ENCODE measurements at regions not wholly inside any gene's neighbourhood (a gene's known extent, or its start where the extent isn't known, plus 50 kb on each side); places are given as distances from the start of the nearest gene placed in this dataset.

- ChIA-PET POLR2A (ENCODE audit: unreplicated experiment) (no interaction called here), CTCF (no interaction called here)
- DNase-seq: no peak
- H3K36me3 ChIP-seq (ENCODE audit: low read depth, low read length): no peaks in the 10 kb centered on the region
- no peak overlapping the region for H3K4me3 ChIP-seq (ENCODE audit: low read length)
- no peaks in the 10 kb centered on the region for H3K4me1 ChIP-seq (ENCODE audit: insufficient read depth, low read length)
- H4K20me1 ChIP-seq (ENCODE audit: low read length): no peaks in the 10 kb centered on the region
- H3K27me3 ChIP-seq (ENCODE audit: low read length): no peaks in the 10 kb centered on the region
- no TSS peak for BruUV-seq (replicated peaks)
- ATAC-seq: no peak
- no peak for TF ChIP-seq EZH2 (IDR thresholded peaks at IDR 0.05; ENCODE audit: low read length, unreplicated experiment)
- TF ChIP-seq EZH2phosphoT487 (IDR thresholded peaks at IDR 0.05; ENCODE audit: borderline replicate concordance, low read length): no peak
- no peak for TF ChIP-seq CTCF (conservative IDR thresholded peaks at IDR 0.05; ENCODE audit: low read depth, low read length)
- intact Hi-C loops (cut with micrococcal nuclease): no loop called here
- 0 out of 2 replicates have a peak, but pooled peaks cover 5% of the 10 kb centered on the region for H3K9me3 ChIP-seq (ENCODE audit: low read length)
- no peak overlapping the region for H3K27ac ChIP-seq (ENCODE audit: low read length)
- H3K9me2 ChIP-seq (replicated peaks; ENCODE audit: low read length): no peaks in the 10 kb centered on the region
- no peak overlapping the region for H3K4me2 ChIP-seq (ENCODE audit: low read length)
- H3K79me2 ChIP-seq (ENCODE audit: low read length): no peaks in the 10 kb centered on the region
- no peak overlapping the region for H2AFZ ChIP-seq (ENCODE audit: low read length)
- H3F3A ChIP-seq (ENCODE audit: low read length, unreplicated experiment): no peaks in the 10 kb centered on the region
- H3K9ac ChIP-seq (ENCODE audit: low read length): no peak overlapping the region
Observed at GRCh38 chr14:106788534-106788933, 1262.2 kb downstream of the TMEM121 start.

- Histone ChIP-seq H3K9me3 (ENCODE audit: low read length) (0 out of 2 replicates have a peak, but pooled peaks cover 5% of the 10 kb centered on the region), H3K27ac (ENCODE audit: low read length) (no peak overlapping the region), H3K9ac (ENCODE audit: low read length) (no peak overlapping the region), H3K4me1 (ENCODE audit: insufficient read depth, low read length) (no peaks in the 10 kb centered on the region), H3K27me3 (ENCODE audit: low read length) (no peaks in the 10 kb centered on the region), H3K4me3 (ENCODE audit: low read length) (no peak overlapping the region), H2AFZ (ENCODE audit: low read length) (no peak overlapping the region), H4K20me1 (ENCODE audit: low read length) (no peaks in the 10 kb centered on the region), H3F3A (ENCODE audit: low read length, unreplicated experiment) (no peaks in the 10 kb centered on the region), H3K79me2 (ENCODE audit: low read length) (no peaks in the 10 kb centered on the region), H3K9me2 (replicated peaks; ENCODE audit: low read length) (no peaks in the 10 kb centered on the region), H3K36me3 (ENCODE audit: low read depth, low read length) (no peaks in the 10 kb centered on the region), H3K4me2 (ENCODE audit: low read length) (no peak overlapping the region)
- POLR2A ChIA-PET (ENCODE audit: unreplicated experiment): no interaction called here
- DNase-seq: no peak
- intact Hi-C loops (cut with micrococcal nuclease): no loop called here
- no peak for ATAC-seq
- CTCF ChIA-PET: no interaction called here
- TF ChIP-seq EZH2phosphoT487 (IDR thresholded peaks at IDR 0.05; ENCODE audit: borderline replicate concordance, low read length) (no peak), CTCF (conservative IDR thresholded peaks at IDR 0.05; ENCODE audit: low read depth, low read length) (no peak), EZH2 (IDR thresholded peaks at IDR 0.05; ENCODE audit: low read length, unreplicated experiment) (no peak)
- BruUV-seq (replicated peaks): no TSS peak
Observed at GRCh38 chr14:106789318-106789717, 1262.9 kb downstream of the TMEM121 start.

- no peaks in the 10 kb centered on the region for H3K27me3 ChIP-seq (ENCODE audit: low read length)
- H4K20me1 ChIP-seq (ENCODE audit: low read length): no peaks in the 10 kb centered on the region
- H3F3A ChIP-seq (ENCODE audit: low read length, unreplicated experiment): no peaks in the 10 kb centered on the region
- H3K4me1 ChIP-seq (ENCODE audit: insufficient read depth, low read length): no peaks in the 10 kb centered on the region
- DNase-seq: peak; percentile 36
- H3K4me3 ChIP-seq (ENCODE audit: low read length): no peak overlapping the region
- ChIA-PET CTCF (no interaction called here), POLR2A (ENCODE audit: unreplicated experiment) (no interaction called here)
- H3K9me2 ChIP-seq (replicated peaks; ENCODE audit: low read length): no peaks in the 10 kb centered on the region
- intact Hi-C loops (cut with micrococcal nuclease): no loop called here
- BruUV-seq (replicated peaks): no TSS peak
- H3K36me3 ChIP-seq (ENCODE audit: low read depth, low read length): no peaks in the 10 kb centered on the region
- H3K27ac ChIP-seq (ENCODE audit: low read length): no peak overlapping the region
- ATAC-seq: no peak
- 0 out of 2 replicates have a peak, but pooled peaks cover 5% of the 10 kb centered on the region for H3K9me3 ChIP-seq (ENCODE audit: low read length)
- H3K9ac ChIP-seq (ENCODE audit: low read length): no peak overlapping the region
- no peak overlapping the region for H3K4me2 ChIP-seq (ENCODE audit: low read length)
- H3K79me2 ChIP-seq (ENCODE audit: low read length): no peaks in the 10 kb centered on the region
- H2AFZ ChIP-seq (ENCODE audit: low read length): no peak overlapping the region
- TF ChIP-seq EZH2 (IDR thresholded peaks at IDR 0.05; ENCODE audit: low read length, unreplicated experiment): no peak
- TF ChIP-seq CTCF (conservative IDR thresholded peaks at IDR 0.05; ENCODE audit: low read depth, low read length): peak; percentile 54
Observed at GRCh38 chr14:106790189-106791036, 1264.0 kb downstream of the TMEM121 start.
